ENCODE measurements at regions not wholly inside any gene's neighbourhood (a gene's known extent, or its start where the extent isn't known, plus 50 kb on each side); places are given as distances from the start of the nearest gene placed in this dataset.

DNA sequence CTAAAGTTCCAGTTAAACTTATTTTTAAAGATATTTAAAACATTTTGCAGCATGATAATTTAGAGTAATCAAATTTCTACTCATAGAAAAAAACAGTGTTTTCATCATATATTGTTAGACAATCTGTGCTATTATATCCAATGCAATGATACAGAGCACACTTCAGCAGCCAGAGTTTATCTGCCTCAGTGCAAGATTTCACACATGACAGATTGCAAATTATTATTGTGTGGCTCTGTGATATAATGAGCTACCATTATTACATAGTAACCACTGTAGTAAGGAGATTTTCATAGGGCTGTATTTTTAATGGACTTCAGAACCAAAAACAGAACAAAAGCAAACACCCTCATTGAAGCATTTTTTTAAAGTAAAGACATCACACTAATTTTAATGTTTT is 762.4 kb downstream of the DSC3 start:
- TF ChIP-seq, protein P1, sequence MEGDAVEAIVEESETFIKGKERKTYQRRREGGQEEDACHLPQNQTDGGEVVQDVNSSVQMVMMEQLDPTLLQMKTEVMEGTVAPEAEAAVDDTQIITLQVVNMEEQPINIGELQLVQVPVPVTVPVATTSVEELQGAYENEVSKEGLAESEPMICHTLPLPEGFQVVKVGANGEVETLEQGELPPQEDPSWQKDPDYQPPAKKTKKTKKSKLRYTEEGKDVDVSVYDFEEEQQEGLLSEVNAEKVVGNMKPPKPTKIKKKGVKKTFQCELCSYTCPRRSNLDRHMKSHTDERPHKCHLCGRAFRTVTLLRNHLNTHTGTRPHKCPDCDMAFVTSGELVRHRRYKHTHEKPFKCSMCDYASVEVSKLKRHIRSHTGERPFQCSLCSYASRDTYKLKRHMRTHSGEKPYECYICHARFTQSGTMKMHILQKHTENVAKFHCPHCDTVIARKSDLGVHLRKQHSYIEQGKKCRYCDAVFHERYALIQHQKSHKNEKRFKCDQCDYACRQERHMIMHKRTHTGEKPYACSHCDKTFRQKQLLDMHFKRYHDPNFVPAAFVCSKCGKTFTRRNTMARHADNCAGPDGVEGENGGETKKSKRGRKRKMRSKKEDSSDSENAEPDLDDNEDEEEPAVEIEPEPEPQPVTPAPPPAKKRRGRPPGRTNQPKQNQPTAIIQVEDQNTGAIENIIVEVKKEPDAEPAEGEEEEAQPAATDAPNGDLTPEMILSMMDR (IDR thresholded peaks at IDR 0.05): no peak
- no peak for TF ChIP-seq POLR2A (IDR thresholded peaks at IDR 0.05)

All from lower leg skin (tissue), 3 donors.